ENCODE measurements at regions not wholly inside any gene's neighbourhood (a gene's known extent, or its start where the extent isn't known, plus 50 kb on each side); places are given as distances from the start of the nearest gene placed in this dataset.

DNA sequence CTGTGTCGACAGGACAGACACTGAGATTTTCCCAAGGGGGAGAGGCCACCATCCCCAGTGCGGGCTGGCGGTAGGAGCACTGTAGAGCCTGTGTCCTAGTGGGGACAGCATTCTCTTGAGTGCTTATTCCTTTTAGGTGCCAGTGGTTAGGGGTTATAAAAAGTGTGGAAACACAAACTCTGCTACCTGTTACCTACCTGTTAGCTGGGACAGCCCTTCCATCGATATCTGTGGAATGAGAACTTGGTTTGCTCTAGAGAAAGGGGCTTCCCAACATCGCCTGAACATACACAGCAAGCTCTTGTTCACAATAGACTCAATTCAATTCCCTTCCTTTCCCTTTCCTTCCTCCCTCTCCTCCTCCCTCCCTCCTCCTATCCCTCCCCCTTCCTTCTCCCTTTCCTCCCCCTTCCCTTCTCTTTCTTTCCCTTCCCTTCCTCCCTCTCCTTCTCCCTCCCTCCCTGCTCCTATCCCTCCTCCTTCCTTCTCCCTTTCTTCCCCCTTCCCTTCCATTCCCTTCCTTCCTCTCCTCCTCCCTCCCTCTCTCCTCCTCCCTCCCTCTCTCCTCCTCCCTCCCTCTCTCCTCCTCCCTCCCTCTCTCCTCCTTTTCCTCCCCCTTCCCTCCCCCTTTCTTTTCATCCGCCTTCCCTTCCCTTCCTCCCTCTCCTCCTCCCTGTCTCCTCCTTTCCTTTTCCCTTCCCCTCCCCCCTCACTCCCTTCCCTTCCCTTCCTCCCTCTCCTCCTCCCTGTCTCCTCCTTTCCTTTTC lies 188.5 kb downstream of the URI1 start:
- DNase-seq, result no peak

DNA sequence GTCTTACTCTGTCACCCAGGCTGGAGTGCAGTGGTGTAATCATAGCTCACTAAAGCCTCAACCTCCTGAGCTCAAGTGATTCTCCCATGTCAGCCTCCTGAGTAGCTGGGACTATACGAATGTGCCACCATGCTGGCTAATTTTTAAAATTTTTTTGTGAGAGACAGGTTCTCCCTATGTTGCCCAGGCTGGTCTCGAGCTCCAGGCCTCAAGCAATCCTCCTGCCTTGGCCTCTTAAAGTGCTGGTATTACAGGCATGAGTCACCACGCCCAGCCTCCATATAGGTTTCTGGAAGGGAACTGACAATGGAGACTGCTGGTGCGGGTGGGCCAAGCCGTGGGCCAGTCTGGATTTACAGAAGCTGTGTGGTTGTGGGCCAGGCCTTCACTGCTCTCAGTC lies 189.2 kb downstream of the URI1 start:
- DNase-seq, result no peak

DNA sequence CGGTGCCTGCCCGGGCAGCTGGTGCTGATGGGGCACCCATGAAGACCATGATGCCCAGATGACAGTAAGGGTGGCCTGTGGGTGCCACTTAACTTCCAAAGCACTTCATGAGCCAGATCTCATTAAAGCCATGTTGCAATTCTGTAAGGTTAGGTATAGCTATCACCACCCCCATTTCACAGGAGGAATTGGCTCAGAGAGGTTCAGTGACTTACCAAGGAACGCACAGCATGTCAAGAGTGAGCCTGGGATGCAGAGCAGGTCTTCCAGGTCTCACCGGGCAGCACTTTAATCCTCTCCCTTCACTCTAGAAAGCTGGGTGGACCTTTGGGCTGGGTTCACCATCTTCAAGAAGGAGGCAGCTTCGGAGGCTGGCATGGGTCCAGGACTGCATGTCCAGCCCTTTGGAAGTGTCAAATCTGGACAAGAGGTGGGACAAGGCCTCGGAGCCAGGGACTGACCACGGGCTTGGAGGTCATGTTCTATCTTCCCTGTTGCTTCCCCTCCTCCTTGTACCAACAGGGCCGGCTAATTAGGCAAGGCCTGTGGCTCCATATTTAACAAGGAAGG lies 189.8 kb downstream of the URI1 start:
- DNase-seq, result no peak

GRCh38 chr19:30132343-30133075 lies 190.5 kb downstream of the URI1 start:
- no peak for DNase-seq

DNA sequence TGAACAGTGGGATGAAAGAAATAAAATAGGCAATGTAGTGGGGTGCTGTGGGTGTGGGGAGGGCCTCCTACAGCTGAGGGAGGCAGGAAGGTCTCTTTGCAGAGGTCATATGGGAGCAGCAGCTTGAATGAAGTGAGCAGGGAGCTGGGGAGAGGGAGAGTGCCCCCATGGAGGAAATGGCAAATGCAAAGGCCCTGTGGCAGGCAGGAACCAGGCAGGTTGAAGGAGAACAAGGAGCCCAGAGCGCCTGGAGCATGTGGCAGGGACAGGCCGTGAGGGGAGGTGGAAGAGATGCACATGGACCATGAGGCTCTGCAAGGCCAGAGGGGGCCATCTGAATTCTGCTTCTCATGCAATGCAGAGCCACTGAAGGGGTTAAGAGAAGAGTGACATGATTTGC lies 191.8 kb downstream of the URI1 start:
- DNase-seq, result no peak

DNA sequence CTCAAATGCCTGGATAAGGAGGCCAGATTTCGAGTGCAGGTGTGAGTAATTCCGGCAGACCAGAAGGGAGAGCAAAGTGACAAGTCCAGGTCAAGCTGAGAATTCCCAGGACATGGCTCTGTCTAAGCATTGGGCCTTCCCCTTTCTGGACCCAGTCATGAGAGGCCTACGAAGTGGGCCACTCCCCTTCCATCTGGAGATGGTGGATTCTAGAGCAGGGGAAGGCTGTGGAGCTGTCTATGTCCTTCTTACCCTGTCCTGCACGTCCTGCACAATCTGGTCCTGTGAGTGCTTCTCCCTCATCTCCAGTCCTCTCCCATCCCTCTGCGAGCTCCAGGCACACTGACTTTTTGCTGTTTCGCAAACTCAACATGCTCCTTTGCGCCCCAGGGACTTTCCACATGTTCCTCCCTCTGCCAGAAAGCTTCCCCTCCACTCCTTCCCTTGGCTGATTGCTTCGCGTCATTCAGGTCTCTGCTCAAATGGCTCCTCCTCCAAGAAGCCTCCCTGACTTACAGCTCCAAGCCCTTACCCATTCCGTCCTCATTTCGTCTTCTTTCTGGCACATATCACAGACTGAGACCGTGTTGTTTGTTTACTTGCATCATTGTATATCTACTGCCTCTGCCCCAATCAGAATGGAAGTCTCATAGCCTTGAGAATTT lies 193.2 kb downstream of the URI1 start:
- DNase-seq, result no peak

DNA sequence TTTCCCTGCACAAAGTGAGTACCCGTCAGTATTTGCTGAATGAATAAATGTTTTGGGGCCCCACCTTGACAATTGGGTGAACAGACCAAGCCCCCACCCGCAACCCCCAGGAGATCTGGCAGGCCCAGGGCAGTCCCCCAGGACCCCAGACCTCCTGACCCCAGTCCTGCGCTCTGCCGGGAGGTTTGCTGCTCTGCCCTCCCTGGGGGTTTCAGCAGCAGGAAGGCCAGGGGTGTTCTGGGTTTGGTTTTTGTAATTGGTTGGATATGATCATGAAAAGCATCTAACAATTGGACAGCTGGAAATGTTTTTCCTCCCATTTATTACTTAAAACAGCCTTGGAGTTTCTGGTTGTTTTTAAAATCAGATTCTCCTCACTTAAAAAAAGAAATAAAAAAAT lies 193.8 kb downstream of the URI1 start:
- no peak for DNase-seq

DNA sequence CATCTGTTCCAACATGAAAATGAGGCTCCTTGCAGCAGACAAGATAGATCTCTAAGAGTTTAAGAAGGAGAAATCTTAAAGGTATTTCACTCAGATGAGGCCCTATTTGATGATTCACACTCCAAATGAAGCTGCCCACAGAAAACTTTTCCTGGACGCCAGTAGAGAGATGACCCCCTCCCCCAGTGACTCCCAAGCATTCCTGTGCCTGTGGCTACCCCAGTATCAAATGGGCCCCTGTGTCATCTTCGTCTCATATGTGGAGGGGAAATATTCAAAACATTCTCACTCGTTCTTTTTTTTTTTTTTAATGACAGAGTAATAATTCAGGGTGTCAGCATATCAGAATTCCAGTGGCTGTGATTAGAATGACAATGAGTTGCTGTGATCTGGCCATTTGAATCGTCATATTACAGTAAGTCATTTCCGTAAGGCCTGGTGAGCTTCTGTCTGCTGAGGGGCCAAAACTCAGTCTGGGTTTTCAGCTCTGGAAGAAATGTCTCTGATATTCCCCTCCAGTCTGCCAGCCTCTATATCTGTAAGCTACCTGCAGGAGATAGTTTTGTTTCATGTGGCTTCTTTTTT lies 194.7 kb downstream of the URI1 start:
- no peak for DNase-seq

DNA sequence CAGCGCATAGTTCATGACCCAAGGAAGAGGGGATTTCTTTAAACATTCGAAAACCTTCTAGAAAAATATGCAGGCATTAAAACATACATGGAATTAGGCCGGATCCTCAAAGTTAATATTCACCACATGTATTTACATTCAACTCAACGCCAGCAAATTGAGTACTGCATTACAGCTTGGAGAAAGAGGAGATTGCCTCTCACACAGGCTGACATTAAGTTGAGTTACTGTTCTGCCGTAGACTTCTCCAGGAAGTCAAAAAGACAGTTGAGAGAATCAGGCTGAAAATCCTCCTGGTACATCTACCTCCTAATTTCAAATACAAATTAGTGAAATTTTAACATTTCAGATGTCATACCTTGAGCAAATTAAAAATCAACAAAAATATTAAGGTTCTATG lies 195.7 kb downstream of the URI1 start:
- no peak for DNase-seq

GRCh38 chr19:30144242-30144758 lies 202.3 kb downstream of the URI1 start:
- no peak for DNase-seq

DNA sequence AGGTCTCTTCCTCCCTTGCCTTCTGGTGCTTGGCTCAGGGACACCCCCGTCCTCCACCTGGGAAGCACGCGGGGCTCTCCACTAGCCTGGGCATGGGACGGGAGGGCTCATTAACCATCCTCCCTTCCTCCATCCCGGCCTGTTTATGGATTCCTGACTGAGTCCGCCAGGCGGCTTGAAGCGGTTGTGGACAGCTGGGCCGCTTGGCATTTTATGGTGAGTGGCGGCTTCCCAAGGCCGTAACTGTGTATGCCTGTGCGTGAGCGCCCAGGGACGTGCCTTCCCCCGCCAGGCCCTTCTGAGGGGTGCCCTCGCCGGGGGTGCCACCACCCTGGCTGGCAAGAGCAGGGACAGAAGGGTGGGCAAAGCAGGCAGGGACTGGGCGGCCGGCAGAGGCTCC lies 202.8 kb downstream of the URI1 start:
- DNase-seq, result no peak

DNA sequence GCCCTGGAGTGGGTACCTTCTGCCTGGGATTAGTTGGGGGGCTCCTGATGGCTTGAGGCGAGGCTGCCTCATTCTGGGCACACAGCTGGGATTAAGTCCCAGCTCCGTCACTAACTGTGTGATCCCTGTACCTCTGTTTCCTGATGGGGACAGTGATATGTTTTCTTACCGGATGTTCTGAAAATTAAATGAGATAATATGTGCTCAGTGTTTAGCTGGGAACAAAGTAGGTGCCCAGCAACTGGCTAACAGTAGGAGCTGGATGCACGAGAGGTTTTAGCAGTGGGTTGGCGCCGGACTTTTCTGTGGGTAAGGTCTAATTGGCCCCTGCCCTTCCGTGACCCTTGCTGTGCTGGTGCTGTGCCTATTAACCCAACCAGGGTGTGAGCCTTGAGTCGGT lies 203.4 kb downstream of the URI1 start:
- DNase-seq, result no peak

DNA sequence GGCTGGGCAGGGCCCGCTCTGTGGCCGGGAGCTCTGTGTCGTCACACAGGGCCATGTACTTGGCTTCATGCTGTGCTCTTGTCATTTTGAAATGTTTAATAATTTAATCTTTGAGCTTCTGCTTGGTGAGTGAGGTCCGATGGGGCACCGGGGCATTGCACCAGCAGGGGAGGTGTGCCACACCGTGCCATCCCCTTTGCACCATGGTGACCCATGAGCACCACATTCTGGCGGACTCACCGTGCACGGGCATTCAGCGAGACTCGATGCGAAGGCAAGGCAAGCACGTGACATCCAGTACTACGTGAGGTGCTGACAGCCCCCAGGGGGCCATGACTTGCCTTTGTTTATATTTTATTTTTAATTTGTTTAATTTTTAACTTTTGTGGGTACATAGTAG lies 204.3 kb downstream of the URI1 start:
- DNase-seq, result no peak

- DNase-seq, result no peak
Measured at GRCh38 chr19:30148039-30148790, 206.2 kb downstream of the URI1 start.

DNA sequence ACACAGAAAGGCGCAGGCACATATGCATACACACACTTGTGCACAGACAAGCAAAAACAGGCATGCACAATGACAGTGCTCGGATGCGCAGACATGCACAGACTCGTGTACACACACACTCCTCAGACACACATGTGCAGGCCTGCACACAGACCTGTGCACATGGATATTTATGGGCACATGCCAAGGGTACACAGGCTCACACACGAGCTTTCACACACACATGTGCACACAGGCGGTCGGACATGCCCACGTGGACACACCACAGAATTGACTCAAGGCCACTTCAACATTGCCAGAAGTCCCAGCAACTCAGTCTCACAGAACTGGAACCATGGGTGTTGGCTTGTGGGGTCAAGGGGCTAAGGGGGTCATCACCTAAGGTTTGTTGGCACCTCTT lies 206.8 kb downstream of the URI1 start:
- DNase-seq, result no peak

GRCh38 chr19:30149300-30149699 lies 207.3 kb downstream of the URI1 start:
- no peak for DNase-seq

DNA sequence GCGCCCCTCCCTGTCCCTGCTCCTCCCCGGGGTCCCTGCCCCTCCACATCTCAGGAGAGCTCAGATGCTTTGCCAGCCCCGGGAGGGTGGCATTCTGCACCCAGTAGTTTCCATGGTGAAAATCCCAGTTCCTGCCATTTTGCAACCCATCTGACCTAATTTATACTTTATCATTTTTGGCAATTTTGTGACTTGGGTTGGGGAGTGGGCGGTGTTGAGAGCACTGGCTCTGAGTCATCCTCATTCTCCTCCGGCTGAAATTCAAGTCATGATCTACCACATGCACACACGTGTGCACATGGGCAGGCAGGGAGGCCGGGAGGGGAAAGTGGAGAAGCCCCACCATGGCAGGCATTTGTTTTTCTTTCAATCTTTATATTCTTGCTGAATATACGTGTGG lies 208.6 kb downstream of the URI1 start:
- DNase-seq, result no peak

DNA sequence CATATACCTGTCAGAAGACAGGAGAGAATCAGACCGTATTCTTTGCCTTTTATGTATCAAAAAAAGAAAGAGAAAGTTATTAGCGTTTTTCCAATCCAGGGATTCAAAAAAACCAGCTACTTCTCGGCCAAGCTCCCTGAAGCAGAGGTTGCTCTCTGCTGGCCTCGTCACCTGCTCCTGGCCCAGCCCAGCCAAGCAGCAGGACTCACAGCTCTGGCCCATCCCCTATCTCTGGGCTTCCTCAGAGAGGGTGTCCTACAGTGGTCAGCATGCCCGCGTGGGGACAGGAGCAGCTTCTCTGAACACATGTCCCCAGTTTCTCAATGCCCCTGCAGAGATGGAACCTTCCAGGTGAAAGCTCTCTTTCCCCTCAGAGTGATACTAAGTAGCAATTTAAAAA lies 209.0 kb downstream of the URI1 start:
- DNase-seq, result no peak

GRCh38 chr19:30152510-30153291 lies 210.7 kb downstream of the URI1 start:
- no peak for DNase-seq

GRCh38 chr19:30153326-30154210 lies 211.5 kb downstream of the URI1 start:
- no peak for DNase-seq
